Progenitor cell of endocrine pancreas (in vitro differentiated cells): ENCODE measurements at regions not wholly inside any gene's neighbourhood (a gene's known extent, or its start where the extent isn't known, plus 50 kb on each side); places are given as distances from the start of the nearest gene placed in this dataset.
A peak's percentile ranks its signal among the peaks of the same experiment; 100 is the strongest.

Experiments
- DNase-seq: peaks from one replicate; pipeline ENCODE4 v3.0.0; 2021; ENCODE audit warnings: low spot score; ENCODE audit not compliant: unreplicated experiment
- H3K27ac Mint-ChIP-seq: 2 replicates; pipeline ENCODE4 v1.8.0; 2021; ENCODE audit warnings: mild to moderate bottlenecking, moderate library complexity, mixed read lengths
- H3K27me3 Mint-ChIP-seq: 2 replicates; pipeline ENCODE4 v1.8.0; 2021; ENCODE audit warnings: mixed read lengths
- H3K36me3 Mint-ChIP-seq: 2 replicates; pipeline ENCODE4 v1.8.0; 2022; ENCODE audit warnings: mixed read lengths; ENCODE audit not compliant: insufficient read depth
- H3K4me1 Mint-ChIP-seq: 2 replicates; pipeline ENCODE4 v1.8.0; 2021; ENCODE audit warnings: low read depth, mixed read lengths
- H3K4me3 Mint-ChIP-seq: 2 replicates; pipeline ENCODE4 v1.8.0; 2021; ENCODE audit warnings: low read depth, mild to moderate bottlenecking, moderate library complexity, mixed read lengths
- H3K9me3 Mint-ChIP-seq: 2 replicates; pipeline ENCODE4 v1.8.0; 2021; ENCODE audit warnings: low read depth, mixed read lengths
- CTCF ChIP-seq: fragments of 200-600 bp; sonication (generic); IDR thresholded peaks from one replicate; pipeline ENCODE4 v1.5.0; 2021; ENCODE audit warnings: antibody characterized with exemption, mild to moderate bottlenecking; ENCODE audit not compliant: unreplicated experiment

GRCh38 chr4:41413670-41414411, 124.1 kb upstream of the LIMCH1 start:
- no peak for DNase-seq
- H3K4me3 Mint-ChIP-seq: no peak overlapping the region
- no peak overlapping the region for H3K27ac Mint-ChIP-seq
- H3K9me3 Mint-ChIP-seq: no peaks in the 10 kb centered on the region
- H3K36me3 Mint-ChIP-seq: no peaks in the 10 kb centered on the region
- TF ChIP-seq CTCF: no peak
- H3K27me3 Mint-ChIP-seq: peaks cover 13% of the 10 kb centered on the region
- peaks cover 23% of the 10 kb centered on the region for H3K4me1 Mint-ChIP-seq

GRCh38 chr4:41414412-41414779, 123.6 kb upstream of the LIMCH1 start:
- no peak for DNase-seq
- no peak for TF ChIP-seq CTCF
- peaks cover 23% of the 10 kb centered on the region for H3K4me1 Mint-ChIP-seq
- no peaks in the 10 kb centered on the region for H3K9me3 Mint-ChIP-seq
- H3K27ac Mint-ChIP-seq: no peak overlapping the region
- peaks cover 13% of the 10 kb centered on the region for H3K27me3 Mint-ChIP-seq
- H3K36me3 Mint-ChIP-seq: no peaks in the 10 kb centered on the region
- H3K4me3 Mint-ChIP-seq: no peak overlapping the region

- Mint-ChIP-seq H3K4me1 (peaks cover 12% of the 10 kb centered on the region), H3K9me3 (no peaks in the 10 kb centered on the region), H3K36me3 (no peaks in the 10 kb centered on the region), H3K27ac (peak overlapping the region; percentile 2), H3K4me3 (no peak overlapping the region), H3K27me3 (peaks cover 14% of the 10 kb centered on the region)
- no peak for TF ChIP-seq CTCF
- DNase-seq: peak; percentile 10
These were observed 119.5 kb upstream of the LIMCH1 start for GRCh38 chr4:41418444-41418843.

DNA sequence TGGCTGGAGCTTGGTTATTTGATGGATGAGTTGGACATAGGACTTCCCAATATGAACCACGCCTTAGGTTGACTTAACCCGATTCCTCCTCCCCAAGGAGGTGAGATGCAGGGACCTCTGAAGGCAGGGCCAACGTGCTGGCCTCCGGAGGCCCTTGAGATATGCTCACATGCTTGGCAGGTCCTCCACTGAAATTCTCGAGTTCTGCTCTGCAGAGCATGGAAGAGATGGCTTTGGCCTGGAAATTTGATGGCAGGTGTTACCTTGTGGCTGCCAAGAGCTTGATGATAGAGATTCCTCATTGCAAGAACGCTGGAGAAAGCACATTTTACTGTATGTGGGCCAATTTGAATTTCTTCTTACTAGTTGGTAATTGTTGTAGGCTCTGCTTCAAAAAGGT, 117.4 kb upstream of the LIMCH1 start:
- H3K27ac Mint-ChIP-seq: no peak overlapping the region
- H3K9me3 Mint-ChIP-seq: no peaks in the 10 kb centered on the region
- no peaks in the 10 kb centered on the region for H3K36me3 Mint-ChIP-seq
- DNase-seq: no peak
- H3K27me3 Mint-ChIP-seq: peaks cover 17% of the 10 kb centered on the region
- H3K4me3 Mint-ChIP-seq: no peak overlapping the region
- H3K4me1 Mint-ChIP-seq: peaks cover 9% of the 10 kb centered on the region
- no peak for TF ChIP-seq CTCF

GRCh38 chr4:41423117-41423516, 114.8 kb upstream of the LIMCH1 start:
- peaks cover 14% of the 10 kb centered on the region for H3K27me3 Mint-ChIP-seq
- no peaks in the 10 kb centered on the region for H3K9me3 Mint-ChIP-seq
- no peak for DNase-seq
- TF ChIP-seq CTCF: no peak
- peaks cover 24% of the 10 kb centered on the region for H3K4me1 Mint-ChIP-seq
- H3K27ac Mint-ChIP-seq: no peak overlapping the region
- H3K36me3 Mint-ChIP-seq: no peaks in the 10 kb centered on the region
- no peak overlapping the region for H3K4me3 Mint-ChIP-seq
